NCI-H226 (cell line): ENCODE measurements at regions not wholly inside any gene's neighbourhood (a gene's known extent, or its start where the extent isn't known, plus 50 kb on each side); places are given as distances from the start of the nearest gene placed in this dataset.
"Not testable (repeated sequence)": the region's sequence is repeated elsewhere in the genome, so short reads cannot be mapped to it uniquely, and the experiment has no call there.

ENCODE experiments used
- DNase-seq: peaks from one replicate; pipeline ENCODE4 v3.0.0-alpha.2; 2015

DNA sequence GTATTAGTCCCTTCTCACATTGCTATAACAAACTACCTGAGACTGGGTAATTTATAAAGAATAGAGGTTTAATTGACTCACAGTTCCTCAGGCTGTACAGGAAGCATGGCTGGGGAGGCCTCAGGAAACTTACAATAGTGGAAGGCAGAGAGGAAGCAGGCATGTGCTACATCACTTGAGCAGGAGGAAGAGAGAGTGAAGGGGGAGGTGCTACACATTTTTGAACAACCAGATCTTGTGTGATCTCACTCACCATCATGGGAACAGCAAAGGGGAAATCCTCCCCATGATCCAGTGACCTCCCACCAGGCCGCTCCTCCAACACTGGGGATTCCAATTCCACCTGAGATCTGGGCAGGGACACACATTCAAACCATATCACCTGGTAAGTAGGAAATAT is 630.6 kb downstream of the QKI start:
- no peak for DNase-seq

DNA sequence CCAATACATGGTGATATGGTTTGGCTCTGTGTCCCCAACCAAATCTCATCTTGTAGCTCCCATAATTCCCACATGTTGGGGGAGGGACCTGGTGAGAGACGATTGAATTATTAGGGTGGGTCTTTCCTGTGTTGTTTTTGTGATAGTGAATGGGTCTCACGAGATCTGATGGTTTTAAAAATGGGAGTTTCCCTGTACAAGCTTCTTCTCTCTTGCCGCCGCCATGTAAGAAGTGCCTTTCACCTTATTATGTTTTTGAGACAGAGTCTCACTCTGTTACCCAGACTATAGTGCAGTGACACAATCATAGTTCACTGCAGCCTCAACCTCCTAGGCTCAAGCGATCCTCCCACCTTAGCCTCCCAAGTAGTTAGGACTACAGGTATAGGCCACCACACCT is 629.1 kb downstream of the QKI start:
- DNase-seq, result not testable (repeated sequence)

DNA sequence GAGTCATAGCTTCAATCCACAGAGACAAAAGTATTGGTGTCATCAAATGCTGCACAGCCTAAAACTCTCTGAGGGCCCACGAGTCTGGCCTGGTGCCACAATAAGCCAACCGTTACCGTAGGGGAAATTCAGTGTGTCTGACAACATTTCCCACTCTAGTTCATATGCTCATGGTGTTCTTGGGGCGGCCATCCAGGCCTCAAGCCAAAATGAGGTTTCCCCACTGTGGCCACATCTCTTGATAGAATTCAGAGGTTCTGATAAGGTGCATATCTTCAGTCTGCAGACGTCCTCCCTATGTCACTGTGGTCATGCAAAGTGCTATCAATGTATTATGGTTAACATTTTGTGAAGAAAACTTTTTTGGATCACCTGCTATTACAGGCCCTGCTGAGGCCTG is 627.7 kb downstream of the QKI start:
- no peak for DNase-seq

DNA sequence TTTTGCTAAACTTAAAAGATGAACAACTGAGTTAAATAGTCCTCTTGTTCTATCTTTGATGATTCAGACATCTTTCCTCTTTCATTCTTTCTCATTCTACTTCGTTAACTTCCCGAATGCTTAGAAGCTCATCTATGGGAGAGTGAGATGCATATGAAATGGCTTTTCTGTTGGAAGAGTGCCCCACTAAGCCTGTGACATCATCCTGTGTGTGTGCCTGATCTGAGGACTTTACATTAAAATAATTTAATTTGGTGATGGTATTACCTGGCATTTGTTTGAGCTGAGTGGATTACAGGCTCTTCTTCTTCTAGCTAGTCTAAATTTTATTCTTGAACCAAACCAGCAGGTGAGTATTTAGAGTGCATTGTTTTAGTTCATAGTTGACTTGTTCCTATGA is 626.5 kb downstream of the QKI start:
- no peak for DNase-seq

DNA sequence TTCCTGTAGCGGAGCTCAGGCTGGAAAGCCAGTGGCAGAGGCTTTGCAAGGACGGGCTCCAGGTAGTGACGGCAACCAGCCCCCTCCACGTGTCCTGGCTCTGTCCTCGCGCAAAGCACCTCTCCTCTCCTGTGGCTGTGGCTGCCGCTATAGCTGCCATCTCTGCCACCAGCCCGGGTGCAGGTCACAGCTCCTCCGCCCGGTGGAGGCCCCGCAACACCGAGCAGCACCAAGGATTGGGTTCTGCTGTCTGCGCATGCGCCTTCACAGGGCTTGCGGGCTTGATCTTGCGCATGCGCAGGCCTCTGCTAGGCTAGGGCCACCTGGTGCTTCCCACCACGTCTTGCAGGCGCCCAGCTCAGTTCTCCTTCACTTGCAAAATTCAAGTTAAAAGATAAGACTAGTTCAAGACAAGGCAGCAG is 625.4 kb downstream of the QKI start:
- DNase-seq, result no peak

DNA sequence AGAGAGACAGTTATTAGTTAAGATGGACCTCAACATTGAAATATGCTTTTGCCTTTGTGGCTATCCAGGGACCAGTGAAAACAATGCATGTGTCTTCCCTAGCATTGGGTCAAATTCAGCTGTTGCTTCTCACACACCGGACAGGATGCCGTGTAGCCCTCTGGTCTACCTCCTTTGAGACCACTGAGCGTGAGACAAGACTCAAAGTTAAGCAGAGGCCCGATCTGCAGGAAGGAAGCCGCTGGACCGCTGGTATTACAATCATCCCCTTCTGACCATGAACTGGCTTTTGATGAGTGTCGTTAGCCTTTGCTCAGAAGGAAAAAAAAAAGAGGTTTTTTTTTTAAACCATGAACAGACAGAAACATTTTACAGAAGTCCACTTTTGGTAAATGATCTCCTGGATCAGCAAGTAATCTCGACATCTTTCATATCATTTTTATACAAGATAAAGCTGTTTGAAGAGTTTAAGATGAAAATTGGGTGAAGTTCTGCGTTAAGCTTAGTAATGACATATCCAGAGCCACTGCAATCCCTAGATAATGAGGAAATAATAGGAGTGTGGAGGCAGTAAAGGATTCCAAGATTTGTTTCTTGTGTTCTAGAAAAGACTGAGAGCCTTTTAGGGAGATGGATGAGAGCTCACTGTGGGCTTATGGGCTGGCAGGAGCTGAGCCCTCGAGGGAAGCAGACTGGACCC is 622.8 kb downstream of the QKI start:
- DNase-seq, result no peak

DNA sequence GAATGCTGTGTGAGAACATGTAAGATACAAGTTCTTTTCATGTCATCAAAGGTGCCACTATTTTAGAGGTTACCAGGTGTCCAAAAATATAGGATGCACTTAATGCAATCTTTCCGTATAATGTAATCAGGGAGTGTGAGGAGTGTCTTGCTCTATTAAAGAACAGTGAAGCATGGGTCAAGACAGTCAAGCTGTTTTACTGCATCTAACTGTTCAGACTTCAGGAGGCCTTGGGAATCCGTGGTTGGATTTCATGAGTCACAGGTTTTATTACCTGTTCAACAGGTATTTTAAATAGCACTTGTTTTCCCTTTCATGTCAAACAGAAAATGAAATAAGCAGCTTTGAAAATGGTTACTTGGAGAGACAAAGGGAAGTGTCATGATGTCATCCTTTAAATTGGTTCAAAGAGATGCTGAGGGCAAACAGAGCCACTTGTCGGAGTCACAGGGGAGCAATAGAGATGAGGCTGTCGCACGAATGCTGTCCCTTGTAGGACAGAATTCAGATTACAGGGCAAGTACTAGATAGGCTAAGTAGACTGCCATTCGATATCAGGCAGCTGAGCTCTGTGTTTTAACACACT is 621.5 kb downstream of the QKI start:
- DNase-seq, result no peak

DNA sequence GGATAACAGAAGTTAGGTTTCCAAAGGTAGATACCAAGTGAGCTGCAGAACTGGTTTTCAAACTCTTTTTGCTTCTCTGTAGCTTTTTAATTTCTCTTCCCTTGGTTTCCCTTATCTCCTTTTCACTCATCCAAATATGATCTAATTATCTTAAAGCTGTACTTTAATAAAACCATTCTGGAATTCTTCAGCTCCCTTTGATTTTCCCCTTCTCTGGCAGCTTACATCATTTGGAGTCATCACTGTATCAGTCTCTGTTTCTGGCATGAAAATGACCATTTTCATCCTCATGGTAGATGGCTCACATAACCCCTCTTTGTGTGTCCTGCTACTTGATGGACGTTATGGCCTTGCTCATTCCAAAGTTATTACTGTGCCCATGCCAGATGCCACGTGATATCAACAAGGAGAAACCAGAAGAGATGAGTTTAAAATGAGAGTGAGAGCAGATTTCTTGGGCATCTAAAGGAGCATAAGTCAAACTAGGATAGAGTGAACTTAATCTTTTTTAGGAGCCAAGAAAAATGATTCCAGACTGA is 620.2 kb downstream of the QKI start:
- DNase-seq, result no peak

DNA sequence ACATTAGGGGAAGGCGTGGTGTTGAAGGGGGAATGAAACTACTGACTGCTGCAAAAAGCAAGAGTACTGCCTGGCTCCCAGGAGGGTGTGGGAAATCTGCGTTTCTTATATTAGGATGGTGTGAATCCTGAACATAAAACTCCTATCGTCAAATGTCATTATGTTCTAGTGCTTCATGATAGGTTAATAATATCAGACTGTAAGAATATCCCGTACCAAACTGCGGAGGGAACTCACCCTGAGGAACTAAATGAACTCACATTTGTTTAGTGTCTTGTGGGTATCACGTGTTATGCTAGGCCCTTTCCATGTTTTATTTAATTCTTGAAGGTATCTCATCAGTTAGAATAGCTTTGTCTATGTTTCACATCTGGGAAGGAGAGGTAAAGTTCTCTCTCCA is 610.7 kb downstream of the QKI start:
- no peak for DNase-seq

DNA sequence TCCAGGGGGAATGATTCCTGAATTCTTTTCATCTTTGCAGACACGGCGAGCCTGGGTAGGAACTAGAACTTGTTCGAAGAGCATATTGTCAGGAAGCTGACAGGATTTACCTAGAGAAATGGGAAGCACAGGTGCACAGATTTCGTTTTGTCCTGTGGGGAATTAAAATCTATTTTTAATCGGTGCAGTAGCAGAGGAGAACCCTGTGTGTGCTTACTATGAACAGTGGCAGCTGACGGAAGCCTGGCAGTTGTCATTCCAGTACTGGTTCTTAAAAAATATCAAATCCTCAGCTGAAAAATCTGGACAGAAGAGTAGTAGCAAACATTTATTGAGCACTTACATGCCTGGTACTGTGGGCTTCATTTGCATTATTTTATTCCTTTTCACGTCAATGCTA is 609.0 kb downstream of the QKI start:
- DNase-seq, result no peak

DNA sequence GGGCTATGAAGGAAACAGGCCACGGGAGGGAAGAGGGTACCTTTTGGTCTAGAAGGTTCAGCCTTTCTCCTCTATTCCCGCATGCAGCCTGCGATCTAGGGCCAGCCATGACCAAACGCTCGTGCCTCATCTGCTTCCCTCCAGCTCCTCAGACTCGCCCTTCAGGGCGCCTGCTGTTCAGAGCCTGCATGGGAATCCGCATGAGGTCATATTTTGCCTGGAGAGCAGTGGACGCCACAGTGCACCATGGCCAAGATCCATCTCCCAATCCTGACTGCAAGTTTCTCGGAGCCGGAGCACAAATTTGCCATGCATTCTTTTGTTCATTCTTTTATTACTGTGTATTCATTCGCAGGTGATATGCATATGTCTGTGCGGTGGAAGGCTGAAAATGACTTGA is 608.1 kb downstream of the QKI start:
- DNase-seq, result no peak

DNA sequence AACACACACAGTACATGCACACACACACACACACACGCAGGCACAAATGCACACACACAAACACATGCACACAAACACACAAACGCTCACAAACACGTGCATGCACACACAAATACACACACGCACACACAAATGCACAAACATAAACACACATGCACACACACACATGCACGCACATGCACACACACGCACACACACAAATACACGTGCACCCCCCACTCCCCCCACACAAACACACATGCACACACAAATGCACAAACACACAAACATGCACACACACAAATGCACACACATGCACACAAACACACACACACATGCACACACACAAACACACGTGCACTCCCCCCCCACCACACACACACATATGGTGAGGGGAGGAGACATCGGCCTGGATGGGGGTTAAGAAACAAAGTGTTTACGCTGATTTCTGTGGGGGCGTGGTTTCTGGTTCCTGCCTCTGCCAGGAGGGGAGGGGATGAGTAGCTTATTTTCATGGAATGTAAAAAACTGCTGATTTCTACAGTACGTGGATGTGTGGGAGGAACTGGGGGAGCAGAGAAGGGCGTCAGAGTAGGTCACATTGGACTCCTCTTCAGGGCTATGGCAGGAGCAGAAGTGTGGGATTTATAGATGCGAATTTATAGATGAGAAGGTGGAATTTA is 607.2 kb downstream of the QKI start:
- no peak for DNase-seq

DNA sequence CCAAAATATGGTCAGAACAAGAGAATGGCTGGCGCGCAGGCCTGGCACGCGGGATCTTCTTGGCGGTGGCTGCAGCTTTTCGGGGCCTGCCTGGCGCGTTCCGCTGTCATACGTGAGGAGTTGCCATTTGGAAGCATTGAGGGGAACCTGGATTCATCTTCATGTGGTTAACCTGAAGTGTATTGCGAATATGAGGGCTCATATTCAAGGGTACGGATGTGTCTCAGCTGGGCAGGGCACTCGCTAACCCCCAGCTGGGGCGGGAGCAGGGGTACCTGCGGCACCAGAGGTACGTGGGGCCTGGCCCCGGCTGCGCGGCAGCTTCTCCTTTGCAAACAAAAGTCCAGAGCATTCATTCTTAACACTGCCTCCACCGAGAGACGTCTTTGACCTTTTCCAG is 605.6 kb downstream of the QKI start:
- no peak for DNase-seq

DNA sequence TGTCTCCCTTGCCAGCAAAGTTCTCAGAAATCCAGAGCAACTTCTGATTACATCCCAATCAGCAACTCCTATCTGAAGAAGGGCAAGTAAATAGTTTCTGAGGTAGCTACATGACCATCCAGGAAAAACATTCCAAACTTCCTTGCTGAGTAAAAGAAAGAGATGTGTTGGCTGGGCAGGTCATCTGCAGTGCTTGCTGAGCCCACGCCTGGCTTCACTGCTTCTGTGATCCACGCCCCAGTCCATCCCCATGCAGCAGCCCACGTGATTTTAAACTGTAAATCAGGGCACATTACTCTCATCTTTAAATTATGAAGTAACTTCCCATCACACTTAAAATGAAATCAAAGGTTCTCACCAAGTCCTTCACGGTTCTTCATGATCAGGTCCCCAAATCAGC is 603.6 kb downstream of the QKI start:
- DNase-seq, result no peak

DNA sequence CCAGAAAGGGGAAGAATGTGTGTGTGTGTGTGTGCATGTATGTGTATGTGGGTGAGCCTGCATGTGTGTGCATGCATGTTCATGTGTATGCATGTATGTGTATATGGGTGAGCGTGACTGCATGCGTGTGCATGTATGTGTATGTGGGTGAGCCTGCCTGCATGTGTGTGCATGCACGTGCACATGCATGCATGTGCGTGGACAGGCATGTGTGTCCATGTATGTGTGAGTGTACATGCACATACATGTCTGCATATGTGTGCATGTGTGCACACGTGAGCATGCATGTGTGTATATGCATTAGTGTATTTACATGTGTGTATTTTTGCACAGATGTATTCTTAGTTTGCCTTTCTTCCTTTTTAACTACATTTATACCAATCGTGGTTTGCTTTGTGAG is 601.5 kb downstream of the QKI start:
- DNase-seq, result no peak

DNA sequence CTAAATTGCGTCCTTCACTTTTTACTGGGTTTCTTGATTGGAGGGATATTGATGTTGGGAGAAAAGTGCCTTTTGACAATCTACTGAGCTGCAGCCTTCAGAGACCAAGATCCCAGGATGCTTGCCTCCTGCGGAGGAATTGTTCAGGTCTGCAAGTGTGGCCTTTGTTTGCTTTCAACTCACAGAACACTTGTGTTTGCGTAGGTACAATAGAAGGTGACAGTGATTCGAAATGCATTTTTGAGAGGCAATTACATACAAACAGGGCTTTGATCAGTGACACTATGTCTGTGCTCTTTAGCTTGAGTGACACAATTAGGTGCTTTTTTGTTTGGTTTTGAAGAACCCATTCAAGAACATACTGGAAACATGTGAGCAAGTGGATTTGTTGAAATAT is 600.6 kb downstream of the QKI start:
- no peak for DNase-seq

DNA sequence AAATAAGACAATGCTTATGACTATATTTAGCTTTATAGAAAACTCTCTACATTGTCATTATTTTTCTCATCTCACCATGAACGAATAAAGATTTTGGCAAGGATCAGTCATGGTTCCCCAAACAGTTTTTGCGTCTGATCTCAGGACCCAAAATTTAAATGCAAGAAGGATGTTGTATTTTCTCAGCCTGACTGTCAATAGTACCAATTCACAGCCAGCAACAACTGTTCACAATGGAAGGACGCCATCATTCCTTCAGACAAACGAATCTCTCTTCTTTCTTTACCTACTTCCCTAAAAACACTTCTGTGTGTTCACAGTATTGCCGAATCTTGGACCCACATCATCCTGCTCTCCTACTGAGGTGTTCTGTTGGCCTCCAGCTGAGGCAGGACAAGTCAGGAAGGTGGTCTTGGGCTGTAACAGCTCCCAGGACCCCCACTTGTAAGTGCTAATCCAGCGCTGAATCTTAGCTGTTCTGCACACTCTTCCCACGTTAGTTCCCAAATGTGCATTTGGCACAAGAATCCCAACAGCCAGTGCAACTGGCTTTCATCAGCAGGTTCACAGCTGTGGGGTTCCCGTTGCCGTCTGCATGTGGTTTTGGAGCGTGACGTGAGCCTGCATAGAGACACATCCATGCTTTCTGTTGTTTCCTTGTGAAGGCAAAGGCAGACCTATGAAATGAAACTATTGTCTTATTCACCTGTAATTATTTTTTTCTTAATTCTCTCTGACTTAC is 600.0 kb downstream of the QKI start:
- no peak for DNase-seq

DNA sequence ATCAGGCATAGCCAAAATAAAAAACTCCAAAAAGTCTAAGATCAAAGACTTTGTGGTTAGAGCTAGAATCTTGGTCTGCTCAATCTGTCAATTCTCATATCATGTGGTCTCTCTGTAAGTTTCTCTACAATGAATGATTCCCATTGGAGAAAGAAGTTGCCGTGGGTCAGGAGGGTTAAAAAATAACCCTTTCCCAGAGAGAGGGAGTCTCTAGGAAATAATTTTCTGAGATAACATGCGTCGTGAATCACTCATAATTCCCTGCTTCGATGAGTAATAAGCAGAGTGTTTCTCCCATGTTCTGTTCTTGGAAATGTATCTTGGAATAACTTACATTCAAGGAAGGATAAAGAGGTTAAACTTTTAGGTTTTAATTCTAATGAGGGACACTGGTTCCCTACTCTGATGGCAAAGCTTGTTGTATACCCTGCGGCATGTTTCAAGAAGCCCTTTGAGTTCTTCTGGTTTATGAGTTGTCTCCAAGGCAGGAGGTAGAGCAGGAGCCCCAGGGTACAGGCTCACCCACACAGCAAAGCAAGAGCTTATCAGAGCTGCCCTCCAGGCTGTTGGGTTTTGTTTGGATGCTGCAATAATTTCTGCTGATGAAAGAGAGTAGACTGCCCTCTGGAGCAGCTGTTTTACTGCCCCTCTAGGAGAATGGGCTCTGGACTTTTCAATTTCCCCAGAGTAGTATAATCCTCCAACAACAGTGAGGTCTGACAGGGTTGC is 599.1 kb downstream of the QKI start:
- peak; percentile 7 for DNase-seq

DNA sequence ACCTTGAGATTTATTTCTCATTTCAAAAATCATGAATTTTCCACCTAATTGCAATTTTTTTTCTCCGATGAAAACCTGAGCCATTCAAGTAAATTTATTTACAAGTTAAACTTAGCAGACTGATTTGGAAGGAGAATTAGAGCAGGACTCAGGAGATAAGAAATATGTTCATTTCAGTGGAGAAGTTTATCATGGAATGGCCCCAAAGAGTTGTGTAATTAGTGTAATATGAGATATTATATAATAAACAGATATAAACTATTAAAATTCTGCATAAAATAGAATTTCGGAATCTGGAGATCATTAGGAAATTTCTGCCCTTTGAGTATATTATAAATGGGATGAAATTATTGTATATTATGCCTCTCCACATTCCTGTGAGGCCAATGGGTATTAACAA is 596.8 kb downstream of the QKI start:
- DNase-seq, result no peak

DNA sequence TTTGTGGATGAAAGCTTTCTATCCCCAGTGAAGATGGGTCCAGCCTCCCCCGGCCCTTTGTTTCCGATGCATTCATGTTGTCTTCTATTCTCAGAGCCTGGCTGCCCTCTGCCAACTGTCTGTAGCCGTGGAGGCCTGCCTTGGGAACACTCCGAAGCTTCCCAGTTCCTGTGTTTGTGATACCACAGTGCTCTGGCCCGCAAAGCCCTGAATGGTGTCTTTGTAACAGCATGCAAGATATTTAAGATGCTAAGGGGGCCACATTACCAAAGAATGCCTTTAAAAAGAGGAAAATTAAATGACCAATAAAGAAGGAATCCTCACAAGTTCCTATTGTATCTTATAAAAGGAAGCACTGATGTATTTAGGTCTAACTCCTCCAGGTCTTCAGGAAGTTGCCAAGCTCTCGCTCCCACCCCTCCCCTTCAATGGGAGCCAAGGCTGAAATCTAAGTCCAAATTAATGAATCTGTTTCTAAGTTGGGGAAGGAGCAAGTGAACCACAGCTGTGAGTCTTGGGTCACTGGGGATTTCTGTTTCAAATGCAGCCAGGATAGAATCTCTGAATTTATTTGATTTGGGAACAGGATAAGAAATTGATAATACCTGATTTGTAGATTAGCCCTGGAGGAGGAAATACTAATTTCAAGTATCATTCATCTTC is 596.1 kb downstream of the QKI start:
- DNase-seq, result no peak

DNA sequence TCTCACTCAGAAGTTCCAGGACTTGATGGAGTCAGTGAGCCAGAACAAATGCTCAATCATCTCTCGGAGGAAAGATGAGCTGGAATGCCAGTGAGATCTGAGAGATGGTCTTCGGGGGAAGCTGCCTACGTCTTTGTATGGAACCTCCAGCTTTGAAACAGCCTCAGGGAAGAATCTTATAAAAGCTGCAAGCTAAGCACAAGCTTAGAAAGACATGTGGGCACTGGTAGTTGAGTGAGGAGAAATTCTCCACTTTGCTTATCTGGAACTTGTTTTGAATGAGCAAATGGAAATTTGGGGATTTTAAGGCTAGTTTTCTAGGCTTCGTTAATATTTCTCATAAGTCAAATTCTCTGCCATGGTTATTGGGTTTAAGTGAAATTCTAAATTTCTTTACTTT is 594.4 kb downstream of the QKI start:
- no peak for DNase-seq

DNA sequence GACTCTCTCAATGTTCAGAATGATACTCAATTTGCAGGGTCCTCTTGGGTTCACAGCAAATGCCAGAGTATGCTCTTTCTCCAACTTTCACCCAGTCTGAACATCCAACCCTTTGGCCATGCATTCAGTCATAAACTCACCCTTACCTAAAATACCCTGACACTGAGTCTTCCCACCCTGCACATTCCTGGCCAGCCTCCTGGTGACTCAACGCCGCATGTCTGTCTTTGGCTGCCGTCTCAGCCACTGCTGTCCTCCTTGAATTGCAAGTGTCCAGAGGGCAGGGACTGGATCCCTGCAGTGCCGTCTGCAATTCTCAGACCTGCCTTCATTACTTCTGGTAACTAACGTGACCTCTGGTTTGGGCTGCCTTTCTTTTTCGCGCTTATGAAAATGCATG is 593.4 kb downstream of the QKI start:
- no peak for DNase-seq
